PC-9 (cell line): ENCODE measurements at regions not wholly inside any gene's neighbourhood (a gene's known extent, or its start where the extent isn't known, plus 50 kb on each side); places are given as distances from the start of the nearest gene placed in this dataset.

Source experiments
- CTCF ChIP-seq: fragments of 200-600 bp; sonication (generic); conservative IDR thresholded peaks from 2 replicates; pipeline ENCODE4 v1.6.1; 2017; ENCODE audit warnings: mixed run types, antibody characterized with exemption, mild to moderate bottlenecking, moderate library complexity
- EZH2 ChIP-seq: fragments of 200-600 bp; sonication (generic); IDR thresholded peaks from 2 replicates; pipeline ENCODE4 v1.8.0; 2017; ENCODE audit warnings: antibody characterized with exemption, low read depth

- TF ChIP-seq CTCF = no peak
- no peak for TF ChIP-seq EZH2
These were observed 267.8 kb downstream of the FAT3 start for GRCh38 chr11:92492372-92492771.
